BJ (cell line): ENCODE measurements at regions not wholly inside any gene's neighbourhood (a gene's known extent, or its start where the extent isn't known, plus 50 kb on each side); places are given as distances from the start of the nearest gene placed in this dataset.

Experiments
- CTCF ChIA-PET: fragments of 350-600 bp; formaldehyde crosslinking; extraction: SDS; loops from one replicate; lab custom pipeline; 2021; ENCODE audit warnings: antibody characterized with exemption, inconsistent platforms; lab: Yijun Ruan, JAX
- POLR2A ChIA-PET: fragments of 300-600 bp; sonication (Branson Sonifier 250); formaldehyde crosslinking; extraction: SDS; loops from one replicate; lab custom pipeline; 2021; ENCODE audit warnings: antibody characterized with exemption; lab: Charles Lee
- DNase-seq: peaks from one replicate; pipeline ENCODE4 v3.0.0-alpha.2; 2011; ENCODE audit warnings: low read depth
- H3K27me3 ChIP-seq: 2 replicates; pipeline ENCODE4 v1.6.0; 2011; ENCODE audit warnings: low read length; ENCODE audit not compliant: control insufficient read depth, insufficient read depth
- H3K36me3 ChIP-seq: 2 replicates; pipeline ENCODE4 v1.5.1; 2011; ENCODE audit warnings: low read length; ENCODE audit not compliant: control insufficient read depth, insufficient read depth
- H3K4me3 ChIP-seq: 2 replicates; pipeline ENCODE4 v1.5.1; 2011; ENCODE audit warnings: low read depth, mild to moderate bottlenecking, control low read depth, low read length
- CTCF ChIP-seq: IDR thresholded peaks from 2 replicates; pipeline ENCODE4 v1.5.1; 2011; ENCODE audit warnings: low read depth, mild to moderate bottlenecking, control low read depth, inconsistent platforms, low read length, moderate library complexity; ENCODE audit not compliant: insufficient read depth

GRCh38 chr3:71912839-71913495 lies 128.0 kb upstream of the PROK2 start:
- Histone ChIP-seq H3K27me3 (peaks cover 2% of the 10 kb centered on the region; the same call in 1 of the 2 replicates), H3K36me3 (no peaks in the 10 kb centered on the region), H3K4me3 (no peak overlapping the region)
- CTCF ChIA-PET, result no interaction called here
- DNase-seq, result no peak
- POLR2A ChIA-PET, result no interaction called here
- TF ChIP-seq CTCF, result no peak

DNA sequence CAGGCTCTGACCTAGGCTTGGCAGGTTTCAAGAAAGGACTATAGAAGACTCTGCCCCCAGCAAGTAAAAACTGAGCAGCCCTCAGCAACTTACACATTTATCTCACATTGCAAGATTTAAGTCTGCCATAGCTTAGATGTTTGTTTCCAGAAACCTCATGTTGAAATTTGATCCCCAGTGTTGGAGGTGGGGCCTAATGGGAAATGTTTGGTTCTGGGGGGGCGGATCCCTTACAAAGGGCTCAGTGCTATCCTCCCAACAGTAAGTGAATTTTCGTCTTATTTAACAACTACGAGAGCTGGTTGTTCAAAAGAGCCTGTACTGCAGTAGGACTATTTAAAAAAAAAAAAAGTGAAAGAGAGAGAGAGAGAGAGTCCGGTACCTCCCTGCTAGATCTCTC lies 125.2 kb upstream of the PROK2 start:
- H3K4me3 ChIP-seq, result no peak overlapping the region
- no peak for DNase-seq
- CTCF ChIA-PET, result interaction anchor here (0.8 to 1.3 kb wide), 3 partner anchors 10 to 356 kb away, joined by 3 to 4 read pairs (median 3); no protein-coding TSS in a partner anchor
- POLR2A ChIA-PET, result no interaction called here
- peaks cover 6% of the 10 kb centered on the region for H3K27me3 ChIP-seq
- TF ChIP-seq CTCF, result no peak
- H3K36me3 ChIP-seq, result no peaks in the 10 kb centered on the region

GRCh38 chr3:71907996-71908395 lies 123.0 kb upstream of the PROK2 start:
- DNase-seq, result no peak
- POLR2A ChIA-PET, result no interaction called here
- TF ChIP-seq CTCF, result no peak
- H3K36me3 ChIP-seq, result no peaks in the 10 kb centered on the region
- H3K4me3 ChIP-seq, result no peak overlapping the region
- CTCF ChIA-PET, result no interaction called here
- H3K27me3 ChIP-seq, result peaks cover 6% of the 10 kb centered on the region

GRCh38 chr3:71906976-71907375 lies 122.0 kb upstream of the PROK2 start:
- CTCF ChIA-PET, result interaction anchor here (1.2 kb wide), 1 partner anchor 31 kb away, joined by 3 read pairs; no protein-coding TSS in a partner anchor
- TF ChIP-seq CTCF, result no peak
- H3K36me3 ChIP-seq, result no peaks in the 10 kb centered on the region
- no peak overlapping the region for H3K4me3 ChIP-seq
- peaks cover 6% of the 10 kb centered on the region for H3K27me3 ChIP-seq
- POLR2A ChIA-PET, result no interaction called here
- DNase-seq, result no peak

GRCh38 chr3:71905426-71905825 lies 120.5 kb upstream of the PROK2 start:
- H3K4me3 ChIP-seq, result no peak overlapping the region
- H3K27me3 ChIP-seq, result peaks cover 6% of the 10 kb centered on the region
- DNase-seq, result no peak
- POLR2A ChIA-PET, result no interaction called here
- H3K36me3 ChIP-seq, result no peaks in the 10 kb centered on the region
- CTCF ChIA-PET, result no interaction called here
- no peak for TF ChIP-seq CTCF
